BJ (cell line): ENCODE measurements at regions not wholly inside any gene's neighbourhood (a gene's known extent, or its start where the extent isn't known, plus 50 kb on each side); places are given as distances from the start of the nearest gene placed in this dataset.

ENCODE experiments used
- CTCF ChIA-PET: fragments of 350-600 bp; formaldehyde crosslinking; extraction: SDS; loops from one replicate; lab custom pipeline; 2021; ENCODE audit warnings: antibody characterized with exemption, inconsistent platforms; lab: Yijun Ruan, JAX
- POLR2A ChIA-PET: fragments of 300-600 bp; sonication (Branson Sonifier 250); formaldehyde crosslinking; extraction: SDS; loops from one replicate; lab custom pipeline; 2021; ENCODE audit warnings: antibody characterized with exemption; lab: Charles Lee
- DNase-seq: peaks from one replicate; pipeline ENCODE4 v3.0.0-alpha.2; 2011; ENCODE audit warnings: low read depth
- H3K27me3 ChIP-seq: 2 replicates; pipeline ENCODE4 v1.6.0; 2011; ENCODE audit warnings: low read length; ENCODE audit not compliant: control insufficient read depth, insufficient read depth
- H3K36me3 ChIP-seq: 2 replicates; pipeline ENCODE4 v1.5.1; 2011; ENCODE audit warnings: low read length; ENCODE audit not compliant: control insufficient read depth, insufficient read depth
- H3K4me3 ChIP-seq: 2 replicates; pipeline ENCODE4 v1.5.1; 2011; ENCODE audit warnings: low read depth, mild to moderate bottlenecking, control low read depth, low read length
- CTCF ChIP-seq: IDR thresholded peaks from 2 replicates; pipeline ENCODE4 v1.5.1; 2011; ENCODE audit warnings: low read depth, mild to moderate bottlenecking, control low read depth, inconsistent platforms, low read length, moderate library complexity; ENCODE audit not compliant: insufficient read depth

DNA sequence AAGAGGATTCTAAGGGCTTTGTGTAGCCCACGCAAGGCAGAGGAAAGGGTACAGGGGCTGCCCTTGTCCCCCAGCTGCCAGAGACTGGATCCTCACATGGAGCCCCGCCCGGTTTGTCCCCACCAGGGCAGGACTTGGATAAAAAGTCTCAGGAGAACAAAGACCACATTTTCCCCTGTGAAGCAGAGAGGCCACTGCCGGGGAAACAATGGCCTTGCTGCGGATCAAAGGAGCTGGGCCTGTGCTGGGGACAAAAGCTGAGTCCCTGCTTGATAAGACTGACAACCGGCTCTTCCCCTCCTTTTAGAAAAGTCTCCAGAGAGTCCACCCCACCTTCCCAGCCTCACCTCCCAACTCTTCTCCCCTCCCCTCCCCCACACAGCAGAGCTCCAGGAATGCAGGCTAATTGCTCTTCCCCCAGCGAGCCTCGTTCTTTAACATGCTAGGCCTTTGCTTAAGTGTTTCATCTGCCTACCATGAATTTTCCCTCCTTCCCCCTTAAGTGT lies 142.4 kb downstream of the PLPP3 start:
- CTCF ChIA-PET: no interaction called here

GRCh38 chr1:56436296-56436695 lies 143.1 kb downstream of the PLPP3 start:
- TF ChIP-seq CTCF: no peak
- ChIA-PET POLR2A (no interaction called here), CTCF (no interaction called here)

More for the DNA sequence above, 142.4 kb downstream of the PLPP3 start:
- Histone ChIP-seq H3K4me3 (no peak overlapping the region), H3K27me3 (no peaks in the 10 kb centered on the region), H3K36me3 (no peaks in the 10 kb centered on the region)
- DNase-seq: no peak
- no peak for TF ChIP-seq CTCF
- POLR2A ChIA-PET: no interaction called here

GRCh38 chr1:56435434-56436262 lies 143.7 kb downstream of the PLPP3 start:
- Histone ChIP-seq H3K4me3 (no peak overlapping the region), H3K27me3 (no peaks in the 10 kb centered on the region), H3K36me3 (no peaks in the 10 kb centered on the region)
- no peak for TF ChIP-seq CTCF
- CTCF ChIA-PET: no interaction called here
- DNase-seq: no peak
- POLR2A ChIA-PET: no interaction called here

More at GRCh38 chr1:56436296-56436695, 143.1 kb downstream of the PLPP3 start:
- Histone ChIP-seq H3K27me3 (no peaks in the 10 kb centered on the region), H3K36me3 (no peaks in the 10 kb centered on the region), H3K4me3 (no peak overlapping the region)
- DNase-seq: no peak

- 0 out of 2 replicates have a peak, but pooled peaks have one; percentile 2 for TF ChIP-seq CTCF
- POLR2A ChIA-PET: no interaction called here
- H3K36me3 ChIP-seq: no peaks in the 10 kb centered on the region
- DNase-seq: no peak
- no peaks in the 10 kb centered on the region for H3K27me3 ChIP-seq
- H3K4me3 ChIP-seq: no peak overlapping the region
- CTCF ChIA-PET: no interaction called here
Observed at GRCh38 chr1:56434740-56435139, 144.6 kb downstream of the PLPP3 start.

- ChIA-PET CTCF (no interaction called here), POLR2A (no interaction called here)
- no peak for DNase-seq
- Histone ChIP-seq H3K4me3 (no peak overlapping the region), H3K27me3 (no peaks in the 10 kb centered on the region), H3K36me3 (no peaks in the 10 kb centered on the region)
- TF ChIP-seq CTCF: no peak
Observed at GRCh38 chr1:56434025-56434424, 145.3 kb downstream of the PLPP3 start.
